Lung (tissue), 11 donors: ENCODE measurements at regions not wholly inside any gene's neighbourhood (a gene's known extent, or its start where the extent isn't known, plus 50 kb on each side); places are given as distances from the start of the nearest gene placed in this dataset.

ENCODE experiments used
- ATAC-seq: fragments of 200-7000 bp; cut with Tn5 transposase; one replicate; pipeline ENCODE4 v1.9.1; 2020; ENCODE audit warnings: moderate number of reproducible peaks; ENCODE audit not compliant: insufficient read depth, low FRiP score
- DNase-seq, 3 donors: peaks; one replicate each; pipeline ENCODE4 v3.0.0-alpha.2; 2013 to 2017
- H3K27ac ChIP-seq, 2 donors: one replicate each; pipeline ENCODE4 v1.5.1; 2013; ENCODE audit warnings: mild to moderate bottlenecking in 2 of 2, moderate library complexity in 2 of 2, control low read depth in 1 of 2, inconsistent platforms in 1 of 2, low read depth in 1 of 2, low read length in 1 of 2
- H3K27me3 ChIP-seq, 3 donors: one replicate each; pipeline ENCODE4 v1.5.1; 2013; ENCODE audit warnings: low read length in 2 of 3; ENCODE audit not compliant: control insufficient read depth in 3 of 3, insufficient read depth in 3 of 3
- H3K36me3 ChIP-seq, 4 donors: one replicate each; pipeline ENCODE4 v1.5.1; 2013; ENCODE audit warnings: low read length in 4 of 4, mild to moderate bottlenecking in 1 of 4, moderate library complexity in 1 of 4; ENCODE audit not compliant: control insufficient read depth in 4 of 4, insufficient read depth in 4 of 4
- H3K4me1 ChIP-seq, 5 donors: one replicate each; pipeline ENCODE4 v1.5.1; 2013; ENCODE audit warnings: low read length in 5 of 5, mild to moderate bottlenecking in 2 of 5, moderate library complexity in 1 of 5; ENCODE audit not compliant: control insufficient read depth in 5 of 5, insufficient read depth in 5 of 5
- H3K4me3 ChIP-seq: one replicate; pipeline ENCODE4 v1.5.1; 2013; ENCODE audit warnings: mild to moderate bottlenecking, control low read depth, moderate library complexity
- H3K9ac ChIP-seq, 2 donors: one replicate each; pipeline ENCODE4 v1.5.1; 2013; ENCODE audit warnings: low read length in 2 of 2, control low read depth in 1 of 2; ENCODE audit not compliant: insufficient read depth in 1 of 2
- H3K9me3 ChIP-seq, 4 donors: one replicate each; pipeline ENCODE4 v1.5.1; 2013; ENCODE audit warnings: low read length in 3 of 4, mild to moderate bottlenecking in 1 of 4, moderate library complexity in 1 of 4; ENCODE audit not compliant: control insufficient read depth in 4 of 4, insufficient read depth in 3 of 4
- CTCF ChIP-seq: IDR thresholded peaks from 2 replicates; pipeline ENCODE4 v1.5.1; 2012; ENCODE audit warnings: mild to moderate bottlenecking; ENCODE audit errors: control extremely low read depth, extremely low read depth
- WGBS, 2 donors: extraction: QIAGEN DNeasy Blood & Tissue Kit; methylation state at CpG; one replicate each; pipeline ENCODE4 v1.1.7; 2013; 5-methylcytosine and 5-hydroxymethylcytosine counted together
- donor health status: control.
- donor health status: control.
- donor health status: Bipolar disorder and iron deficiency.
- donor health status: healthy.
- donor health status: DM: yes; HTN: yes; CAD: no.

DNA sequence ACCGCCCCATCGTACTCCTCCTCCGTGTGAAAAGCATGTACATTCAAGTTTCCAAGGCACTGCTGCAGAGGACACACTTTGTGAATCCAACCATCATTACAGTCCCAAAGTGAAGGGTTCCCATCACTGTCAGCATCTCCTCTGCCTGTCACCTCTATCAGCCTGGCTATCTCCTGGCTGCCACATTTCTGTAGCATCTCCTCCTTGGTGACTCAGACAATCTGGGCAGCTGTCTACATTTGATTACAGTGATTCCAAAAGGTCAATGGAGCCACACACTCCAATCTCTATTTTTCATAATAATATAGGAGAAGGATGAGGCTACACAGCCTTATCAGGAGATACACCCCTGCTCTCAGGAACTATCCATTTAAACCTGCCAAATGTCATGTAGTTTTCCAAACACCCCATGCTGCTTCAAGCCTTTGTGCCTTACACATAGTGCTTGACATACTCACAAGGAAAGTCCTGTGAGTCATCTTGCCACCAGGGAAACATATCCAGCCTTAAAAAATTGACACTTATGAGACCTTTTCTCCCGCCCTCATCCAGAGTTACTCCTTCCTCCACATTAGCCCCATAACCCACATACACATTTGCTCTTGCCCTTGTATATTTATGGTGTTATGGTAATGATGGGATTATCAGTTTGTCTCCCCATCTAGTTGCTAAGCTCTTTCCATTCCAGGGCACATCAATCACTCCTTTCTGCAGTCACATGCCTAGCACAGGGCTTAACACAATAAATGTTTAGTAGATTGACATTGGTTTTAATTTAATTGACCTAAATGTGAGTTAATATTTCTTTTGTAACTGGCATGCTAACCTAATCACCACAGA, 250.1 kb upstream of the CDH5 start:
- no peak overlapping the region for H3K27ac ChIP-seq
- WGBS, 2 donors, result 95% methylated on average over 4 of the region's 4 CpGs
- H3K36me3 ChIP-seq, result peaks cover 0 to 3% (median 0%) of the 10 kb centered on the region in 4 donors
- peaks cover 0 to 4% (median under 1%) of the 10 kb centered on the region in 4 donors for H3K9me3 ChIP-seq
- H3K27me3 ChIP-seq, result no peaks in the 10 kb centered on the region
- no peak for TF ChIP-seq CTCF
- DNase-seq, result no peak
- no peak overlapping the region for H3K4me3 ChIP-seq
- ATAC-seq, result no peak
- peaks cover 0 to 4% (median 0%) of the 10 kb centered on the region in 5 donors for H3K4me1 ChIP-seq
- no peak overlapping the region for H3K9ac ChIP-seq

DNA sequence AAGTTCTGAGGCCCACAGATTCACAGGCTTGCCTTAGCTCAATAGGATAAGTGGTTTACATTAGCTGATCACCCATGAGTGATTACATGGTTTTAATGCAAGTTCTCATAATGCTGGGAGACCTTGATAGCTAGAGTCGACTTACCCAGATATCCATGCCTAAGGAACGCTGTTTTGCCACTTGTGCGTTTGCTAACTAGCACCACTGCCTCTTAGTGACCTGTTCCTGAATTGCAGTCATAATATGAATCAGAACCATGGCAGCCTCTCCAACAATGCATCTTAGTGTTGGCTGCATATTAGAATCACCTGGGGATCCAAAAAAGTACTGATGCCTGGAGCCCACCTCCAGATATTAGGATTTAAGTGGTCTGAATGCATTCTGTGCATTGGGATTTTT, 251.1 kb upstream of the CDH5 start:
- Histone ChIP-seq H3K27ac (no peak overlapping the region), H3K9me3 (peaks cover 0 to 4% (median under 1%) of the 10 kb centered on the region in 4 donors), H3K27me3 (no peaks in the 10 kb centered on the region), H3K36me3 (peaks cover 0 to 3% (median 0%) of the 10 kb centered on the region in 4 donors), H3K4me3 (no peak overlapping the region), H3K4me1 (peaks cover 0 to 4% (median 0%) of the 10 kb centered on the region in 5 donors), H3K9ac (no peak overlapping the region)
- ATAC-seq (no peak), DNase-seq (no peak)
- WGBS, 2 donors, result 80 to 88% methylated on average over 3 of the region's 3 CpGs
- TF ChIP-seq CTCF, result no peak

DNA sequence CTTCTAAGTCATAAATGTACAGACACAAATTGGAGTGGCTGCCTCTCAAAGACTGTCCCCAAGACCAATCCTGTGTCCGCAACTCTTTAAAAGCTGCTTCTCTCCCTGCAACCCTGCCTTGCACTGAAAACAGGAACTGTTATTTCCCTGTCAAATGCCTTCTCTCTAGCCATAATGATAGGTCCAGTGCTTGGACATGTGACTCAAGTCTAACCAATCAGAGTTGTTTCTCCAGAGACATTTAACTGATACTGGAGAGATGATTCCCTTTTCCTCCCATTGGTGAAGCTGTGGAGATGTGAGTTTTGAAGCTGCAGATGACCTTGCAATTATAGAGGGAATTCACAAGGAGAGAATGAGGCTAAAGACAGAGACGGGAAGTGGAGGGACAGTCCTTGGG, 253.3 kb upstream of the CDH5 start:
- DNase-seq (no peak), ATAC-seq (no peak)
- Histone ChIP-seq H3K9me3 (peaks cover 0 to 4% (median under 1%) of the 10 kb centered on the region in 4 donors), H3K27me3 (no peaks in the 10 kb centered on the region), H3K27ac (no peak overlapping the region), H3K9ac (no peak overlapping the region), H3K36me3 (peaks cover 0 to 3% (median 0%) of the 10 kb centered on the region in 4 donors), H3K4me3 (no peak overlapping the region), H3K4me1 (peaks cover 0 to 4% (median 0%) of the 10 kb centered on the region in 5 donors)
- TF ChIP-seq CTCF, result no peak
- WGBS, 2 donors, result 89 to 98% methylated on average over 2 of the region's 2 CpGs
